VCaP (cell line): ENCODE measurements at regions not wholly inside any gene's neighbourhood (a gene's known extent, or its start where the extent isn't known, plus 50 kb on each side); places are given as distances from the start of the nearest gene placed in this dataset.

Experiments used
- H3K27ac ChIP-seq: fragments of 450-650 bp; 2 replicates; pipeline ENCODE4 v1.5.1; 2017
- CTCF ChIP-seq: fragments of 450-650 bp; conservative IDR thresholded peaks from 2 replicates; pipeline ENCODE4 v1.5.1; 2017; ENCODE audit warnings: mild to moderate bottlenecking, moderate library complexity

GRCh38 chr13:55566334-55566733, 1574.4 kb upstream of the PRR20A start:
- H3K27ac ChIP-seq, result no peak overlapping the region
- no peak for TF ChIP-seq CTCF

GRCh38 chr13:55566779-55567178, 1573.9 kb upstream of the PRR20A start:
- no peak for TF ChIP-seq CTCF
- H3K27ac ChIP-seq, result no peak overlapping the region

- H3K27ac ChIP-seq, result no peak overlapping the region
- TF ChIP-seq CTCF, result no peak
These were observed 1572.7 kb upstream of the PRR20A start for GRCh38 chr13:55567721-55568625.

- no peak overlapping the region for H3K27ac ChIP-seq
These were observed 1571.6 kb upstream of the PRR20A start for GRCh38 chr13:55569082-55569481.

GRCh38 chr13:55569514-55569913, 1571.2 kb upstream of the PRR20A start:
- H3K27ac ChIP-seq, result no peak overlapping the region
- TF ChIP-seq CTCF, result no peak

More at GRCh38 chr13:55569082-55569481, 1571.6 kb upstream of the PRR20A start:
- no peak for TF ChIP-seq CTCF

- no peak overlapping the region for H3K27ac ChIP-seq
- TF ChIP-seq CTCF, result no peak
These were observed 1570.3 kb upstream of the PRR20A start for GRCh38 chr13:55570371-55570770.

- no peak overlapping the region for H3K27ac ChIP-seq
- TF ChIP-seq CTCF, result no peak
These were observed 1569.4 kb upstream of the PRR20A start for GRCh38 chr13:55571237-55571867.
